Left ventricle myocardium inferior (tissue), 1 donor: ENCODE measurements at regions not wholly inside any gene's neighbourhood (a gene's known extent, or its start where the extent isn't known, plus 50 kb on each side); places are given as distances from the start of the nearest gene placed in this dataset.

ENCODE experiments used
- DNase-seq: peaks from one replicate; pipeline ENCODE4 v3.0.0-alpha.2; 2020
- H3K27ac ChIP-seq: fragments of 200-600 bp; replicated peaks from 2 replicates; pipeline ENCODE4 v1.8.0; 2021
- H3K27me3 ChIP-seq: fragments of 200-600 bp; 2 replicates; pipeline ENCODE4 v1.8.0; 2021; ENCODE audit warnings: low read depth
- H3K36me3 ChIP-seq: fragments of 200-600 bp; 2 replicates; pipeline ENCODE4 v1.8.0; 2021
- H3K4me1 ChIP-seq: fragments of 200-600 bp; 2 replicates; pipeline ENCODE4 v1.8.0; 2021
- H3K4me3 ChIP-seq: fragments of 200-600 bp; 2 replicates; pipeline ENCODE4 v1.8.0; 2021; ENCODE audit warnings: mild to moderate bottlenecking, moderate library complexity
- H3K9me3 ChIP-seq: fragments of 200-600 bp; replicated peaks from 2 replicates; pipeline ENCODE4 v1.8.0; 2021
- intact Hi-C: fragments of 100-400 bp; cut with micrococcal nuclease; formaldehyde crosslinking; loops from one replicate; pipeline ENCODE4 v1.11.0; 2022
- TF ChIP-seq, protein P1 (sequence below): fragments of 200-600 bp; IDR thresholded peaks from 2 replicates; pipeline ENCODE4 v1.8.0; 2021; ENCODE audit warnings: antibody characterized with exemption, mild to moderate bottlenecking, borderline replicate concordance
- donor health status: DM: no; HTN: yes; CAD: no; lungs with severe emphysema.

DNA sequence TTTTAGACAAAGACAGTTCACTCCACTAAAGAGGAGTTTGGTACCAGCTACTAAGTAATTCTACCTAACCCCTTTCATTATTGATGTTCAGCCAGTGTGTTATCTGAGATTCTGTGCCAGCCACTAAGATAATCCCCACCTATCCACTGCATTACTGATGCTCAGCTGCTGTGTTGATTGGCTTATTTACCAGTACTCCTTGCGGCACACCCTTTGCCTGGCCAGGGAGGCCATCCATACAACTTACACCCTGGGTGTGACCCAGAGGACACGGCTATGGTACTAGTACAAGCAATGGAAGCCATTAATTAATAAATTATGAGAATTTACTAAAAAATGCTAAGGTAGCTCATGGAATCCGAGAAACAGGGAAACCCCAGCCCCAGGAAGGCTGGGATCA, 290.7 kb upstream of the CTNNB1 start:
- H3K27me3 ChIP-seq: no peaks in the 10 kb centered on the region
- TF ChIP-seq, protein P1, sequence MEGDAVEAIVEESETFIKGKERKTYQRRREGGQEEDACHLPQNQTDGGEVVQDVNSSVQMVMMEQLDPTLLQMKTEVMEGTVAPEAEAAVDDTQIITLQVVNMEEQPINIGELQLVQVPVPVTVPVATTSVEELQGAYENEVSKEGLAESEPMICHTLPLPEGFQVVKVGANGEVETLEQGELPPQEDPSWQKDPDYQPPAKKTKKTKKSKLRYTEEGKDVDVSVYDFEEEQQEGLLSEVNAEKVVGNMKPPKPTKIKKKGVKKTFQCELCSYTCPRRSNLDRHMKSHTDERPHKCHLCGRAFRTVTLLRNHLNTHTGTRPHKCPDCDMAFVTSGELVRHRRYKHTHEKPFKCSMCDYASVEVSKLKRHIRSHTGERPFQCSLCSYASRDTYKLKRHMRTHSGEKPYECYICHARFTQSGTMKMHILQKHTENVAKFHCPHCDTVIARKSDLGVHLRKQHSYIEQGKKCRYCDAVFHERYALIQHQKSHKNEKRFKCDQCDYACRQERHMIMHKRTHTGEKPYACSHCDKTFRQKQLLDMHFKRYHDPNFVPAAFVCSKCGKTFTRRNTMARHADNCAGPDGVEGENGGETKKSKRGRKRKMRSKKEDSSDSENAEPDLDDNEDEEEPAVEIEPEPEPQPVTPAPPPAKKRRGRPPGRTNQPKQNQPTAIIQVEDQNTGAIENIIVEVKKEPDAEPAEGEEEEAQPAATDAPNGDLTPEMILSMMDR: no peak
- intact Hi-C loops: no loop called here
- H3K4me3 ChIP-seq: no peak overlapping the region
- H3K4me1 ChIP-seq: no peaks in the 10 kb centered on the region
- H3K9me3 ChIP-seq: no peaks in the 10 kb centered on the region
- no peak for DNase-seq
- H3K36me3 ChIP-seq: no peaks in the 10 kb centered on the region
- H3K27ac ChIP-seq: no peak overlapping the region

DNA sequence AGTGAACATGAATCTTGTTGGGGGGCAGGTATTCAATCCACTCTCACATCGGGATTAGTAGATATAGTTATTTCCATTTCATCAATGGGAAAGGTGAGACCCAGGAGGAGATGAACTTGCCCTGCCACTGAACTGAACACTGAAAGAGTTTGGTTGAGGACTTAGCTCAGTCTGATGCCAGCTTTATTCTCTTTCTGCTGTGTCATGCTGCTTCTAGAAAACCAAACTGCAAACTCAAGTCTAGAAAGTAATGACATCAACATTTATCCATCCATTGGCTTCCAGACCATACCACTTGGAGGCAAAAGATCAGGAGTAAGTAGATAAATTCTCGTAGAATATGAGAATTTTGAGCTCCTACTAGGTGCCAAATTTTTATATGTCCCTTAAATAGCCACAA, 288.0 kb upstream of the CTNNB1 start:
- intact Hi-C loops: no loop called here
- no peak overlapping the region for H3K27ac ChIP-seq
- no peaks in the 10 kb centered on the region for H3K27me3 ChIP-seq
- DNase-seq: no peak
- H3K9me3 ChIP-seq: no peaks in the 10 kb centered on the region
- no peaks in the 10 kb centered on the region for H3K36me3 ChIP-seq
- TF ChIP-seq, protein P1: no peak
- H3K4me3 ChIP-seq: no peak overlapping the region
- no peaks in the 10 kb centered on the region for H3K4me1 ChIP-seq

DNA sequence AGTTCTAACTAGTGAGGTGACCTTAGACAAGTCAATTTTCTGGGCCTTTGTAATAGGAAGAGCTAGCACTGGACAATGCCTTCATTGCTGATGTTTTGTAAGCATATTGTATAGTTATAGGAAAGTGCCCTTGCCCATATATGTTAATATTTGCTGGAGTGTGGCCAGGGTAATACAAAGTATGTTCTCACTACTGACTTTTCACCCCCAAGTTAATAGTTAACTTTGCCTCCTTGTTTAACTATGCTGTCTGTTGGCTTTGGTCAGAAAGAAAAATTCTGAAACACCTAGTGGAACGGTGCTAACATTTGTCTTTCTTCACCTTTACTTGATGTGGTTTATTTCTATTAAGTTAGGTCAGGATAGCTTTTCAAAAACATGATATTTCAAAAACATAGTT, 287.4 kb upstream of the CTNNB1 start:
- Histone ChIP-seq H3K27me3 (no peaks in the 10 kb centered on the region), H3K9me3 (no peaks in the 10 kb centered on the region), H3K4me3 (no peak overlapping the region), H3K4me1 (no peaks in the 10 kb centered on the region), H3K27ac (no peak overlapping the region), H3K36me3 (no peaks in the 10 kb centered on the region)
- TF ChIP-seq, protein P1: no peak
- intact Hi-C loops: no loop called here
- no peak for DNase-seq

DNA sequence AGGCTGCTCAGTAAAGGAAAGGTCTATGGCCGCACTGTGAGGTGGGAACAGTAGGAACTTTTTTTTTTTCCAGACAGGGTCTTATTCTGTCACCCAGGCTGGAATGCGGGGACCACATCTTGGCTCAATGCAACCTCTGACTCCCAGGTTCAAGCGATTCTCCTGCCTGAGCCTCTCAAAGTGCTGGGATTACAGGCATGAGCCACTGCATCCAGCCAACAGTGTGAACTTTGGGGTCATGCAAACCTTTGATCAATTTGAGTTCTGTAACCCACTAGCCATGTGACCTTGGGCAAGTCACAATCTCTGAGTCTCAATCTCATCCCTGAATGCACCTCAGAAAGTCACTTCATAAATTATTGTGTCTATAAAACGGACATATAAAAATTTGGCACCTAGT, 286.8 kb upstream of the CTNNB1 start:
- intact Hi-C loops: no loop called here
- DNase-seq: no peak

DNA sequence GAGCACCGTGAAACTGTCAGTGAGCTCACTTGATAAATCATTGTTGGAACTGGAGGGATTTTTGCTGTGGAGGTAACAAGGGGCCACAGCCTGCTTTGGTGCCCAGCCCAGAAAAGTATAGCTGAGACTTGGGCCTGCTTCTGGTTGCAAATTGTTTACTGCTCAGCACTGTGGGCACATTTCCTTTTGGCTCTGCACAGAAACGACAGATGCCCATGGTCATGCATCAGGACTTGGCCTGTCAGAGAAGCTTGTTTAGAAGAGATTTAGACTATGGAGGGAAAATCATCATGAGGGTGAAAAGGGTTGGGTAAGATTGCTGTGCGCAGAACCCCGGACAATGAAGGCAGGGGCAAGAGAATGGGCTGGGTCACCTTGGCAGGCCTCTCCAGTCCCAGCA, 286.1 kb upstream of the CTNNB1 start:
- intact Hi-C loops: no loop called here

More for the DNA sequence above, 286.8 kb upstream of the CTNNB1 start:
- H3K36me3 ChIP-seq: no peaks in the 10 kb centered on the region
- H3K4me1 ChIP-seq: no peaks in the 10 kb centered on the region
- TF ChIP-seq, protein P1: no peak
- H3K27ac ChIP-seq: no peak overlapping the region
- no peaks in the 10 kb centered on the region for H3K9me3 ChIP-seq
- H3K4me3 ChIP-seq: no peak overlapping the region
- no peaks in the 10 kb centered on the region for H3K27me3 ChIP-seq

More for the DNA sequence above, 286.1 kb upstream of the CTNNB1 start:
- TF ChIP-seq, protein P1: no peak
- no peak for DNase-seq
- Histone ChIP-seq H3K4me3 (no peak overlapping the region), H3K4me1 (no peaks in the 10 kb centered on the region), H3K27ac (no peak overlapping the region), H3K36me3 (no peaks in the 10 kb centered on the region), H3K27me3 (no peaks in the 10 kb centered on the region), H3K9me3 (no peaks in the 10 kb centered on the region)
